PC-9 (cell line): ENCODE measurements at regions not wholly inside any gene's neighbourhood (a gene's known extent, or its start where the extent isn't known, plus 50 kb on each side); places are given as distances from the start of the nearest gene placed in this dataset.

Experiments
- BruUV-seq: library from RNA; stranded (reverse); fragments of 400-500 nt; replicated peaks from 2 replicates; lab custom pipeline; 2021; lab: Mats Ljungman, UMichigan
- CTCF ChIA-PET: fragments of 300-600 bp; sonication (Branson Sonifier 250); formaldehyde crosslinking; loops from one replicate; lab custom pipeline; 2022; ENCODE audit warnings: antibody characterized with exemption; lab: Charles Lee
- POLR2A ChIA-PET: fragments of 300-600 bp; sonication (Branson Sonifier 250); formaldehyde crosslinking; loops from one replicate; lab custom pipeline; 2022; ENCODE audit warnings: antibody characterized with exemption; ENCODE audit not compliant: unreplicated experiment; lab: Charles Lee
- DNase-seq, 2 experiments: peaks; one replicate each; pipeline versions ENCODE4 v3.0.0 to v3.0.0-alpha.2; 2015 to 2022; ENCODE audit warnings: mixed read lengths in 1 of 2
- H2AFZ ChIP-seq: fragments of 200-600 bp; sonication (generic); 2 replicates; pipeline ENCODE4 v1.8.1; 2017; ENCODE audit warnings: antibody characterized with exemption
- H3F3A ChIP-seq: fragments of 200-600 bp; sonication (generic); 2 replicates; pipeline ENCODE4 v1.8.1; 2017; ENCODE audit warnings: antibody characterized with exemption, mild to moderate bottlenecking, low read depth; ENCODE audit not compliant: insufficient read depth
- H3K27ac ChIP-seq: fragments of 200-600 bp; sonication (generic); 2 replicates; pipeline ENCODE4 v1.6.1; 2016; ENCODE audit warnings: mixed run types
- H3K27me3 ChIP-seq: fragments of 200-600 bp; sonication (generic); 2 replicates; pipeline ENCODE4 v1.6.1; 2016; ENCODE audit warnings: low read depth, mixed run types; ENCODE audit not compliant: insufficient read depth
- H3K36me3 ChIP-seq: fragments of 200-600 bp; sonication (generic); 2 replicates; pipeline ENCODE4 v1.6.1; 2016; ENCODE audit warnings: low read depth, mixed run types
- H3K4me1 ChIP-seq: fragments of 200-600 bp; sonication (generic); replicated peaks from 2 replicates; pipeline ENCODE4 v1.6.1; 2016; ENCODE audit warnings: mixed run types; ENCODE audit not compliant: insufficient read depth
- H3K4me2 ChIP-seq: fragments of 200-600 bp; sonication (generic); 2 replicates; pipeline ENCODE4 v1.6.1; 2017; ENCODE audit warnings: mixed run types
- H3K4me3 ChIP-seq: fragments of 200-600 bp; sonication (generic); 2 replicates; pipeline ENCODE4 v1.6.1; 2016; ENCODE audit warnings: mixed run types
- H3K79me2 ChIP-seq: fragments of 200-600 bp; sonication (generic); 2 replicates; pipeline ENCODE4 v1.6.1; 2017; ENCODE audit warnings: low read depth, mixed run types
- H3K9me2 ChIP-seq: fragments of 200-600 bp; sonication (generic); 2 replicates; pipeline ENCODE4 v1.8.1; 2017; ENCODE audit warnings: mild to moderate bottlenecking; ENCODE audit not compliant: insufficient read depth
- H3K9me3 ChIP-seq: fragments of 200-600 bp; sonication (generic); 2 replicates; pipeline ENCODE4 v1.8.1; 2016; ENCODE audit warnings: low read depth; ENCODE audit not compliant: insufficient read depth
- H4K20me1 ChIP-seq: fragments of 200-600 bp; sonication (generic); 2 replicates; pipeline ENCODE4 v1.8.1; 2017; ENCODE audit not compliant: insufficient read depth
- CTCF ChIP-seq: fragments of 200-600 bp; sonication (generic); conservative IDR thresholded peaks from 2 replicates; pipeline ENCODE4 v1.6.1; 2017; ENCODE audit warnings: mixed run types, antibody characterized with exemption, mild to moderate bottlenecking, moderate library complexity
- EZH2 ChIP-seq: fragments of 200-600 bp; sonication (generic); IDR thresholded peaks from 2 replicates; pipeline ENCODE4 v1.8.0; 2017; ENCODE audit warnings: antibody characterized with exemption, low read depth
- intact Hi-C: fragments of 100-400 bp; cut with micrococcal nuclease; formaldehyde crosslinking; loops from one replicate; pipeline ENCODE4 v1.10.0; 2022; ENCODE audit not compliant: unreplicated experiment

GRCh38 chr3:28907616-28908015, 373.3 kb upstream of the RBMS3 start:
- Histone ChIP-seq H3K4me1 (no peaks in the 10 kb centered on the region), H3K36me3 (no peaks in the 10 kb centered on the region), H3K9me3 (no peaks in the 10 kb centered on the region), H4K20me1 (no peaks in the 10 kb centered on the region), H3K9me2 (no peaks in the 10 kb centered on the region), H3K4me3 (no peak overlapping the region), H3K27ac (no peak overlapping the region), H3K4me2 (no peak overlapping the region), H2AFZ (no peak overlapping the region), H3K79me2 (no peaks in the 10 kb centered on the region), H3F3A (no peaks in the 10 kb centered on the region), H3K27me3 (no peaks in the 10 kb centered on the region)
- TF ChIP-seq CTCF, result no peak
- ChIA-PET CTCF (no interaction called here), POLR2A (no interaction called here)
- BruUV-seq, result no TSS peak
- no peak for DNase-seq
- intact Hi-C loops, result no loop called here

GRCh38 chr3:28912120-28912885, 368.6 kb upstream of the RBMS3 start:
- Histone ChIP-seq H3K4me2 (no peak overlapping the region), H3K79me2 (no peaks in the 10 kb centered on the region), H3K36me3 (no peaks in the 10 kb centered on the region), H3K27me3 (no peaks in the 10 kb centered on the region), H3K4me1 (no peaks in the 10 kb centered on the region), H3F3A (no peaks in the 10 kb centered on the region), H4K20me1 (no peaks in the 10 kb centered on the region), H3K9me3 (no peaks in the 10 kb centered on the region), H3K9me2 (no peaks in the 10 kb centered on the region), H3K27ac (no peak overlapping the region), H3K4me3 (no peak overlapping the region), H2AFZ (0 out of 2 replicates have a peak overlapping the region, but pooled peaks have one; percentile 33)
- POLR2A ChIA-PET, result no interaction called here
- CTCF ChIA-PET, result interaction anchor here (0.5 kb wide), 1 partner anchor 1128 kb away, joined by 3 read pairs; no protein-coding TSS in a partner anchor
- DNase-seq, result no peak
- intact Hi-C loops, result no loop called here
- TF ChIP-seq EZH2 (no peak), CTCF (no peak)
- no TSS peak for BruUV-seq

GRCh38 chr3:28915741-28916500, 364.9 kb upstream of the RBMS3 start:
- H3K27ac ChIP-seq, result no peak overlapping the region
- BruUV-seq, result no TSS peak
- DNase-seq, result no peak
- no peaks in the 10 kb centered on the region for H3K36me3 ChIP-seq
- H3K4me2 ChIP-seq, result no peak overlapping the region
- no peaks in the 10 kb centered on the region for H4K20me1 ChIP-seq
- POLR2A ChIA-PET, result no interaction called here
- intact Hi-C loops, result no loop called here
- no peaks in the 10 kb centered on the region for H3K79me2 ChIP-seq
- no peaks in the 10 kb centered on the region for H3F3A ChIP-seq
- no peak for TF ChIP-seq EZH2
- TF ChIP-seq CTCF, result no peak
- H2AFZ ChIP-seq, result no peak overlapping the region
- H3K9me3 ChIP-seq, result no peaks in the 10 kb centered on the region
- CTCF ChIA-PET, result interaction anchor here (0.9 kb wide), 1 partner anchor 80 kb away, joined by 3 read pairs; no protein-coding TSS in a partner anchor
- no peaks in the 10 kb centered on the region for H3K27me3 ChIP-seq
- no peaks in the 10 kb centered on the region for H3K9me2 ChIP-seq
- no peak overlapping the region for H3K4me3 ChIP-seq
- no peaks in the 10 kb centered on the region for H3K4me1 ChIP-seq
